ENCODE measurements at regions not wholly inside any gene's neighbourhood (a gene's known extent, or its start where the extent isn't known, plus 50 kb on each side); places are given as distances from the start of the nearest gene placed in this dataset.

DNA sequence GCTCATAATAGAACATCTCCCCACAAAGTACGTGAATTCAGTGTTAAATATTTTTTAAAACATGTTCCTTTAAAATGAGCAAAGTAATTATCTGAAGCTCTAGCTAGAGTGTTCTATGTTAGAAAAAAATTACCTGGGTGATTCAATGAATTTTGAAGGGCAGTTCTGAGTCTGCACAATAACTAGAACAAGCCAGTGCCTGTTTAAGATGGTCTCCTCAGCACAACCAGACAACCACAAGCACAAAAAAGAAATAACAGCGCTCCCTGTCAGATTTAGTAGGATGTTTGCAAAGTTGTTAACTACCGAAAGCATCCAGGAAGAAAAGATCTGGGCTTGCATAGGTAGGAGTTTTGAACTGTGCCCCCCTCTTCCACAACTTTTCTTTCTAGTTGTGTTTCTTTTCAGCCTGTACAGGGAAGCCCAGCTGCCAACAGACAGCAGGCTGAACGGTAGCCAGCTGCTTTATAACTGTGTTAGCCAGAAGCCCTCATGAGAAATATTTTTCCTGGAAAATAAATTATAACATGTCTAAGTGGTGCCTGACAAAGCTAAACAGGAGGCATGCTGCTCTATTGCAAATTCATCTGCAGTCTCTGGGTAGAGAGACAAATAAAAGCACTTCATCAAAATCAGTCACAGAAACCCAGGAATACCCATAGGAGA lies 1026.9 kb downstream of the MAT2B start:
- TF ChIP-seq, protein P1, sequence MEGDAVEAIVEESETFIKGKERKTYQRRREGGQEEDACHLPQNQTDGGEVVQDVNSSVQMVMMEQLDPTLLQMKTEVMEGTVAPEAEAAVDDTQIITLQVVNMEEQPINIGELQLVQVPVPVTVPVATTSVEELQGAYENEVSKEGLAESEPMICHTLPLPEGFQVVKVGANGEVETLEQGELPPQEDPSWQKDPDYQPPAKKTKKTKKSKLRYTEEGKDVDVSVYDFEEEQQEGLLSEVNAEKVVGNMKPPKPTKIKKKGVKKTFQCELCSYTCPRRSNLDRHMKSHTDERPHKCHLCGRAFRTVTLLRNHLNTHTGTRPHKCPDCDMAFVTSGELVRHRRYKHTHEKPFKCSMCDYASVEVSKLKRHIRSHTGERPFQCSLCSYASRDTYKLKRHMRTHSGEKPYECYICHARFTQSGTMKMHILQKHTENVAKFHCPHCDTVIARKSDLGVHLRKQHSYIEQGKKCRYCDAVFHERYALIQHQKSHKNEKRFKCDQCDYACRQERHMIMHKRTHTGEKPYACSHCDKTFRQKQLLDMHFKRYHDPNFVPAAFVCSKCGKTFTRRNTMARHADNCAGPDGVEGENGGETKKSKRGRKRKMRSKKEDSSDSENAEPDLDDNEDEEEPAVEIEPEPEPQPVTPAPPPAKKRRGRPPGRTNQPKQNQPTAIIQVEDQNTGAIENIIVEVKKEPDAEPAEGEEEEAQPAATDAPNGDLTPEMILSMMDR (IDR thresholded peaks at IDR 0.05; ENCODE audit: poor library complexity), result no peak
- no peak for TF ChIP-seq EZH2phosphoT487 (IDR thresholded peaks at IDR 0.05; ENCODE audit: low read depth, severe bottlenecking, unreplicated experiment)
- TF ChIP-seq EZH2 (IDR thresholded peaks at IDR 0.05; ENCODE audit: borderline replicate concordance), result no peak

Data from hepatocyte (in vitro differentiated cells).